Mucosa of descending colon (tissue), 3 donors: ENCODE measurements at regions not wholly inside any gene's neighbourhood (a gene's known extent, or its start where the extent isn't known, plus 50 kb on each side); places are given as distances from the start of the nearest gene placed in this dataset.
A peak's percentile ranks its signal among the peaks of the same experiment; 100 is the strongest.

Experiments used
- ATAC-seq: fragments of 200-7000 bp; cut with Tn5 transposase; one replicate; pipeline ENCODE4 v1.9.1; 2020; ENCODE audit warnings: mild to moderate bottlenecking, moderate library complexity
- DNase-seq, 3 donors: peaks; one replicate each; pipeline ENCODE4 v3.0.0-alpha.2; 2020
- H3K36me3 ChIP-seq: fragments of 200-600 bp; one replicate; pipeline ENCODE4 v1.8.0; 2021; ENCODE audit warnings: low read depth, mild to moderate bottlenecking
- H3K4me1 ChIP-seq: fragments of 200-600 bp; one replicate; pipeline ENCODE4 v1.8.0; 2021; ENCODE audit warnings: low read depth, mild to moderate bottlenecking
- H3K4me3 ChIP-seq: fragments of 200-600 bp; one replicate; pipeline ENCODE4 v1.8.0; 2021; ENCODE audit warnings: mild to moderate bottlenecking
- H3K9me3 ChIP-seq: fragments of 200-600 bp; one replicate; pipeline ENCODE4 v1.8.0; 2021; ENCODE audit warnings: mild to moderate bottlenecking
- CTCF ChIP-seq: fragments of 200-600 bp; IDR thresholded peaks from one replicate; pipeline ENCODE4 v1.8.0; 2022; ENCODE audit warnings: antibody characterized with exemption, mild to moderate bottlenecking
- intact Hi-C, 2 donors: fragments of 100-400 bp; cut with DNase I in 1 of 2; cut with micrococcal nuclease in 1 of 2; formaldehyde crosslinking; loops; one replicate each; pipeline versions ENCODE4 v1.11.0 to v1.11.1; 2022; cut with DNase I, micrococcal nuclease
- donor health status: DM: no; HTN: no; CAD: no; lungs with moderate emphysema.
- donor health status: DM: no; HTN: no; CAD: no.
- donor health status: DM: no; HTN: yes; CAD: no.

- intact Hi-C loops: no loop called here
- no peak for DNase-seq
- H3K36me3 ChIP-seq: no peaks in the 10 kb centered on the region
- TF ChIP-seq CTCF: no peak
- no peak overlapping the region for H3K4me3 ChIP-seq
- no peaks in the 10 kb centered on the region for H3K9me3 ChIP-seq
- no peaks in the 10 kb centered on the region for H3K4me1 ChIP-seq
- no peak for ATAC-seq
Observed at GRCh38 chr10:120960725-120961124, 109.6 kb downstream of the WDR11 start.

DNA sequence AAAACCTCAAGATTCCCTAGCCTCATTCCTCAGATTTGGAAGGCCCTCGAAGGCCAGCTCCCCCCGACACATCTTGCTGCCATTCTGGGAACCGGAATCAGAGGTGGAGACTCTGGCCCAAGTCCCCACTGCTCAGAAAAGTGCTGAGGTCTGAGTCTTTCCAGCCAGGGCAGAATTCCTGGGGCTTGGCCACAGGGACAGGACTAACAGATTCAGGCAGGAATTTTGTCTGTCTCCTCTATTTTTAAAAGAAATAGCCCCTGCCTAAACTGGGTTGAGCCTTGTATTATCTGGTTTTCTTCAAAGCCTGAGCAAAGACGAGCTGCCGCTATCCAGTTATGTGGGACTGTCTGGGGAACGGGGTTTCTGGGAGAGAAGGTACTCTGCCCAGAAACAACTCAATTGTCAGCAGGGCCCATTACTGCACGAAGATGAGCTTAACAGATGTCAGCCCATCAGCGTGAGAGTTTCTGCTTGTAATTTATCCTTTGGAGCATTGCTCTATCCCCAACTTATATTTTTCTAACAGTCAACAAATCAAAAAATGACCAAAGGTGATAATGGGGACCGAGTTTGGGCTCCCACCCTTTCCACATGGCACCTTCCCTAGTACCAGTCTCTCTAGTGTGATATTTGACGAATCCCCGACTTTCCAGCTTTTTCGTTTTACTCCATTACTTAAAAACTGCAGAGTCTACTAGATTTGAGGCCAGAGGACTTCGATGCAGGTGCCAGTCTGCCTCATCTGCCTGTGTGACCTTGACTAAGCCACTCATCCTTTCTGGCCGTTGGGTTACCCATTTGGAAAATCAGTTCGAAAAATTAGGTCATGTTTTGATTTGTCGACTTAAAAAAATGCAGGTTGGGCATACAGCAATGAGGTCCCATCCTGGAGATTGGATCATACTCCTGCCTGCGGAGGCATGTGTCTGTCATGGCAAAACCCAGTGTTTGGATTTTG is 110.9 kb downstream of the WDR11 start:
- DNase-seq (no peak), ATAC-seq (no peak)
- H3K4me1 ChIP-seq: no peaks in the 10 kb centered on the region
- no peak overlapping the region for H3K4me3 ChIP-seq
- TF ChIP-seq CTCF: no peak
- intact Hi-C loops: no loop called here
- no peaks in the 10 kb centered on the region for H3K36me3 ChIP-seq
- H3K9me3 ChIP-seq: no peaks in the 10 kb centered on the region

- DNase-seq: peak in 2 of 3 donors; percentile 22 to 50
- Histone ChIP-seq H3K4me3 (no peak overlapping the region), H3K9me3 (no peaks in the 10 kb centered on the region), H3K4me1 (no peaks in the 10 kb centered on the region), H3K36me3 (no peaks in the 10 kb centered on the region)
- intact Hi-C loops: no loop called here
- ATAC-seq: peak; percentile 82
- no peak for TF ChIP-seq CTCF
Observed at GRCh38 chr10:120962756-120963593, 111.8 kb downstream of the WDR11 start.

DNA sequence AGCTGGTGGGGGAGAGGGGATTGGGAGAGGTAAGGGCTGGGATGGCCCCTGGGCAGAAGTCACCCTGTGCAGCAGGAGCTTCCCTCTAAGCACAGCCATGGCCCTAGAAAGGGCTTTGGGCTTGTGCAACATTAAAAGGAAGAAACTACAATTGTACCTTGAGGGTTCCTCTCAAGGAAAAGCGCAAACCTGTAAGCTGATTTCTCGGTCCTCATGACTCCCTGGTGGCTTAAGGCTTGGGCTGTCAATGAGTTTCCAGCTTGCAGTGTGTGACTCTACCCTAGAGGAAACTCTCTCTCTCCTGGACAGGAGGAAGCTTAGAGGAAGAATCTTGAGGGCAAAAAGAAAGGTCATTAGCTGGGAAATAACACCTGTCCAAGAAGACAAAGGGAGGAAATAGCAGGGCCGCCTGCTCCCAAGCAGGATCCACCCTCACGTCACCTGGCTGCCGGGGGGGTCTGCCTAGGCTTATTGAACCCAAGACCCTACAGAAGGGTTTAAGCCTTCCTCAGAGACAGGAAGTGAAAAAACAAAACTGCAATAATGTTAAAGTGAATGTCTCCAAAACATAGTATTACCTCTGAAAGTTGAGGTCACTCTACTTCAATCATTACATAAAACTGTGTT is 112.5 kb downstream of the WDR11 start:
- ATAC-seq (peak; percentile 24), DNase-seq (no peak)
- Histone ChIP-seq H3K4me3 (no peak overlapping the region), H3K9me3 (no peaks in the 10 kb centered on the region), H3K36me3 (no peaks in the 10 kb centered on the region), H3K4me1 (no peaks in the 10 kb centered on the region)
- intact Hi-C loops: no loop called here
- TF ChIP-seq CTCF: no peak

GRCh38 chr10:120966657-120967045 is 115.5 kb downstream of the WDR11 start:
- intact Hi-C loops: no loop called here
- no peak for DNase-seq
- no peak for TF ChIP-seq CTCF

More at GRCh38 chr10:120966657-120967045, 115.5 kb downstream of the WDR11 start:
- no peaks in the 10 kb centered on the region for H3K36me3 ChIP-seq
- H3K9me3 ChIP-seq: no peaks in the 10 kb centered on the region
- ATAC-seq: no peak
- H3K4me3 ChIP-seq: no peak overlapping the region
- no peaks in the 10 kb centered on the region for H3K4me1 ChIP-seq
